ENCODE measurements at regions not wholly inside any gene's neighbourhood (a gene's known extent, or its start where the extent isn't known, plus 50 kb on each side); places are given as distances from the start of the nearest gene placed in this dataset.
"Not testable (repeated sequence)": the region's sequence is repeated elsewhere in the genome, so short reads cannot be mapped to it uniquely, and the experiment has no call there.

GRCh38 chr9:33737811-33738606 lies 57.4 kb upstream of the PRSS3 start:
- TF ChIP-seq POLR2A (IDR thresholded peaks at IDR 0.05) (no peak), CTCF (IDR thresholded peaks at IDR 0.05) (peak in 1 of 4 experiments; percentile 44)
- WGBS, result 25% methylated on average over 5 of the region's 5 CpGs

GRCh38 chr9:33739398-33739797 lies 56.0 kb upstream of the PRSS3 start:
- H3K9me3 ChIP-seq, result no peaks in the 10 kb centered on the region
- no peaks in the 10 kb centered on the region for H3K36me3 ChIP-seq
- no peak for DNase-seq (ENCODE audit: low spot score)
- TF ChIP-seq POLR2AphosphoS5 (IDR thresholded peaks at IDR 0.05) (no peak), CTCF (IDR thresholded peaks at IDR 0.05) (no peak), POLR2A (IDR thresholded peaks at IDR 0.05) (no peak)
- H3K27me3 ChIP-seq (replicated peaks; ENCODE audit: insufficient read depth), result no peaks in the 10 kb centered on the region
- H3K27ac ChIP-seq, result no peak overlapping the region
- H3K4me3 ChIP-seq, result no peak overlapping the region
- H3K4me1 ChIP-seq (replicated peaks), result no peaks in the 10 kb centered on the region
- intact Hi-C loops (cut with DNase I), result no loop called here

More at GRCh38 chr9:33737811-33738606, 57.4 kb upstream of the PRSS3 start:
- intact Hi-C loops (cut with DNase I), result no loop called here
- peak; percentile 17 for DNase-seq (ENCODE audit: low spot score)
- H3K36me3 ChIP-seq, result no peaks in the 10 kb centered on the region
- no peaks in the 10 kb centered on the region for H3K9me3 ChIP-seq
- H3K27ac ChIP-seq, result no peak overlapping the region
- no peaks in the 10 kb centered on the region for H3K27me3 ChIP-seq (replicated peaks; ENCODE audit: insufficient read depth)
- H3K4me1 ChIP-seq (replicated peaks), result no peaks in the 10 kb centered on the region
- H3K4me3 ChIP-seq, result no peak overlapping the region

- no peak for DNase-seq (ENCODE audit: low spot score)
- no peak for TF ChIP-seq POLR2A (IDR thresholded peaks at IDR 0.05)
- no peak for TF ChIP-seq CTCF (IDR thresholded peaks at IDR 0.05)
- no peak for TF ChIP-seq POLR2AphosphoS5 (IDR thresholded peaks at IDR 0.05)
- Histone ChIP-seq H3K36me3 (no peaks in the 10 kb centered on the region), H3K27ac (no peak overlapping the region), H3K4me1 (replicated peaks) (no peaks in the 10 kb centered on the region), H3K27me3 (replicated peaks; ENCODE audit: insufficient read depth) (no peaks in the 10 kb centered on the region), H3K4me3 (no peak overlapping the region), H3K9me3 (no peaks in the 10 kb centered on the region)
- intact Hi-C loops (cut with DNase I), result no loop called here
- 93% methylated on average over 1 of the region's 1 CpG for WGBS
Measured at GRCh38 chr9:33740075-33740474, 55.3 kb upstream of the PRSS3 start.

GRCh38 chr9:33740958-33741357 lies 54.4 kb upstream of the PRSS3 start:
- H3K9me3 ChIP-seq; H3K36me3 ChIP-seq; intact Hi-C loops (cut with DNase I); H3K27me3 ChIP-seq (replicated peaks; ENCODE audit: insufficient read depth); DNase-seq (ENCODE audit: low spot score); H3K4me1 ChIP-seq (replicated peaks); H3K27ac ChIP-seq; H3K4me3 ChIP-seq: not testable (repeated sequence)
- WGBS, result 73% methylated on average over 1 of the region's 1 CpG

DNA sequence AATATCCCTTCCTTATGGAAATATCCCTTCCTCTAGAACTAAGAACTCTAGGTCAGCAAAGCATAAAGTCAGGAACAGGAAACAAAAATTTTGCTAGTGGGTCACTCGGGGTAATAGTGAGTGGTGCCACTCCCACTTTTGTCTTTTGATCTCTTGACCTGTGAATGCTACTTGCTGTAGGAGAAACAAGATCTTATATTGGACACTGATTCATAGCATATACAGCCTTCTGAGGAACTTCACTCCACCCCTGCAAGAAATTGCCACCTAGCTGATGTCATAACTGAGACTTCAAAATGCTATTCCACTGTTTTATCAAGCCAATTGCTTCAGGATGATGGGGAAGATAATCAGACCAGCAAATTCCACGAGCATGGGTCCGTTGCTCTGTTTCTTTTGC lies 53.3 kb upstream of the PRSS3 start:
- Histone ChIP-seq H3K27me3 (replicated peaks; ENCODE audit: insufficient read depth) (no peaks in the 10 kb centered on the region), H3K36me3 (no peaks in the 10 kb centered on the region), H3K4me1 (replicated peaks) (no peaks in the 10 kb centered on the region), H3K9me3 (no peaks in the 10 kb centered on the region), H3K4me3 (no peak overlapping the region), H3K27ac (no peak overlapping the region)
- no peak for DNase-seq (ENCODE audit: low spot score)
- no peak for TF ChIP-seq POLR2AphosphoS5 (IDR thresholded peaks at IDR 0.05)
- no peak for TF ChIP-seq CTCF (IDR thresholded peaks at IDR 0.05)
- no peak for TF ChIP-seq POLR2A (IDR thresholded peaks at IDR 0.05)
- WGBS, result 77% methylated on average over 3 of the region's 3 CpGs
- intact Hi-C loops (cut with DNase I), result no loop called here
